Naive thymus-derived CD4-positive, alpha-beta T cell (primary cell): ENCODE measurements at regions not wholly inside any gene's neighbourhood (a gene's known extent, or its start where the extent isn't known, plus 50 kb on each side); places are given as distances from the start of the nearest gene placed in this dataset.

Experiments
- ATAC-seq: fragments of 150-1000 bp; cut with Tn5 transposase; 2 replicates; pipeline ENCODE4 v1.10.0; 2021; ENCODE audit warnings: mild to moderate bottlenecking, moderate library complexity
- CTCF ChIA-PET: fragments of 350-600 bp; sonication (Branson Sonifier 250); formaldehyde crosslinking; loops from one replicate; lab custom pipeline; 2021; ENCODE audit warnings: antibody characterized with exemption; lab: Charles Lee
- POLR2A ChIA-PET: fragments of 350-600 bp; sonication (Branson Sonifier 250); formaldehyde crosslinking; loops from one replicate; lab custom pipeline; 2021; ENCODE audit warnings: antibody characterized with exemption, inconsistent platforms; lab: Charles Lee
- DNase-seq, 9 donors: peaks; one replicate each; pipeline versions ENCODE4 v3.0.0 to v3.0.0-alpha.2; 2020 to 2022; ENCODE audit warnings: mixed read lengths in 1 of 9
- H3K27ac ChIP-seq: one replicate; pipeline ENCODE4 v1.7.0; 2013; ENCODE audit warnings: mild to moderate bottlenecking, low read depth, low read length, moderate library complexity
- H3K27me3 ChIP-seq, 2 donors: one replicate each; pipeline ENCODE4 v1.7.0; 2013; ENCODE audit warnings: low read length in 2 of 2, mild to moderate bottlenecking in 2 of 2, moderate library complexity in 2 of 2; ENCODE audit not compliant: control insufficient read depth in 2 of 2, insufficient read depth in 2 of 2
- H3K36me3 ChIP-seq, 3 experiments: 1 replicate in 2 of 3; 2 replicates in 1 of 3; pipeline ENCODE4 v1.7.0; 2013; ENCODE audit warnings: low read length in 3 of 3, mild to moderate bottlenecking in 3 of 3, moderate library complexity in 1 of 3; ENCODE audit not compliant: insufficient read depth in 3 of 3, control insufficient read depth in 2 of 3
- H3K4me1 ChIP-seq, 2 donors: one replicate each; pipeline ENCODE4 v1.7.0; 2013; ENCODE audit warnings: low read length in 2 of 2, mild to moderate bottlenecking in 2 of 2, moderate library complexity in 1 of 2; ENCODE audit not compliant: control insufficient read depth in 2 of 2, insufficient read depth in 2 of 2
- H3K4me3 ChIP-seq: 2 replicates; pipeline ENCODE4 v1.7.0; 2013; ENCODE audit warnings: mild to moderate bottlenecking, low read length
- H3K9me3 ChIP-seq, 3 experiments: 1 replicate in 2 of 3; 2 replicates in 1 of 3; pipeline ENCODE4 v1.7.0; 2013; ENCODE audit warnings: low read length in 3 of 3; ENCODE audit not compliant: control insufficient read depth in 2 of 3
- H3K27ac Mint-ChIP-seq, 9 donors: one replicate each; pipeline ENCODE4 v1.8.0; 2020 to 2022; ENCODE audit warnings: mixed read lengths in 9 of 9, mild to moderate bottlenecking in 8 of 9, moderate library complexity in 5 of 9, inconsistent platforms in 2 of 9
- H3K27me3 Mint-ChIP-seq, 5 donors: one replicate each; pipeline ENCODE4 v1.8.0; 2021 to 2022; ENCODE audit warnings: mixed read lengths in 5 of 5, mild to moderate bottlenecking in 1 of 5
- H3K36me3 Mint-ChIP-seq, 5 donors: one replicate each; pipeline ENCODE4 v1.8.0; 2020 to 2022; ENCODE audit warnings: mixed read lengths in 5 of 5, mild to moderate bottlenecking in 3 of 5, inconsistent platforms in 1 of 5
- H3K4me1 Mint-ChIP-seq, 7 donors: one replicate each; pipeline ENCODE4 v1.8.0; 2020 to 2022; ENCODE audit warnings: mixed read lengths in 7 of 7, mild to moderate bottlenecking in 3 of 7, inconsistent platforms in 1 of 7
- H3K4me3 Mint-ChIP-seq, 10 donors: one replicate each; pipeline ENCODE4 v1.8.0; 2020 to 2022; ENCODE audit warnings: mild to moderate bottlenecking in 10 of 10, mixed read lengths in 10 of 10, moderate library complexity in 6 of 10, inconsistent platforms in 2 of 10
- H3K9me3 Mint-ChIP-seq, 11 donors: one replicate each; pipeline ENCODE4 v1.8.0; 2020 to 2022; ENCODE audit warnings: mixed read lengths in 11 of 11, mild to moderate bottlenecking in 4 of 11, inconsistent platforms in 1 of 11, moderate library complexity in 1 of 11
- intact Hi-C, 2 donors: fragments of 100-400 bp; cut with micrococcal nuclease; formaldehyde crosslinking; loops; one replicate each; pipeline ENCODE4 v1.15.1; 2023

GRCh38 chr14:98731701-98732100, 540.3 kb downstream of the BCL11B start:
- CTCF ChIA-PET = no interaction called here
- Mint-ChIP-seq H3K27me3 (peaks cover 0 to 4% (median 0%) of the 10 kb centered on the region in 5 donors), H3K27ac (no peak overlapping the region)

GRCh38 chr14:98733536-98733935, 538.5 kb downstream of the BCL11B start:
- Histone ChIP-seq H3K4me1 (no peaks in the 10 kb centered on the region), H3K9me3 (no peaks in the 10 kb centered on the region), H3K4me3 (no peak overlapping the region), H3K36me3 (no peaks in the 10 kb centered on the region), H3K27me3 (no peaks in the 10 kb centered on the region), H3K27ac (no peak overlapping the region)
- H3K9me3 Mint-ChIP-seq = peaks cover 0 to 13% (median 0%) of the 10 kb centered on the region in 11 donors
- no peak overlapping the region for H3K4me3 Mint-ChIP-seq
- peaks cover 0 to 6% (median 0%) of the 10 kb centered on the region in 7 donors for H3K4me1 Mint-ChIP-seq
- H3K27ac Mint-ChIP-seq = no peak overlapping the region
- ATAC-seq = no peak
- POLR2A ChIA-PET = no interaction called here
- intact Hi-C loops = no loop called here
- no peaks in the 10 kb centered on the region for H3K27me3 Mint-ChIP-seq
- peaks cover 0 to 5% (median 0%) of the 10 kb centered on the region in 5 donors for H3K36me3 Mint-ChIP-seq
- no peak for DNase-seq
- CTCF ChIA-PET = no interaction called here

More at GRCh38 chr14:98731701-98732100, 540.3 kb downstream of the BCL11B start:
- Mint-ChIP-seq H3K4me3 (no peak overlapping the region), H3K36me3 (peaks cover 0 to 5% (median 0%) of the 10 kb centered on the region in 5 donors), H3K4me1 (peaks cover 0 to 6% (median 0%) of the 10 kb centered on the region in 7 donors), H3K9me3 (peaks cover 0 to 13% (median 0%) of the 10 kb centered on the region in 11 donors)
- Histone ChIP-seq H3K27me3 (no peaks in the 10 kb centered on the region), H3K4me3 (no peak overlapping the region), H3K27ac (no peak overlapping the region), H3K4me1 (no peaks in the 10 kb centered on the region), H3K36me3 (no peaks in the 10 kb centered on the region), H3K9me3 (no peaks in the 10 kb centered on the region)
- POLR2A ChIA-PET = no interaction called here
- no peak for DNase-seq
- intact Hi-C loops = no loop called here
- ATAC-seq = no peak

- no peak overlapping the region for H3K27ac ChIP-seq
- H3K27me3 Mint-ChIP-seq = no peaks in the 10 kb centered on the region
- peaks cover 0 to 6% (median 0%) of the 10 kb centered on the region in 7 donors for H3K4me1 Mint-ChIP-seq
- H3K27ac Mint-ChIP-seq = no peak overlapping the region
- H3K9me3 ChIP-seq = no peaks in the 10 kb centered on the region
- no peaks in the 10 kb centered on the region for H3K27me3 ChIP-seq
- H3K36me3 Mint-ChIP-seq = peaks cover 0 to 5% (median 0%) of the 10 kb centered on the region in 5 donors
- intact Hi-C loops = no loop called here
- DNase-seq (no peak), ATAC-seq (no peak)
- CTCF ChIA-PET = no interaction called here
- POLR2A ChIA-PET = no interaction called here
- no peaks in the 10 kb centered on the region for H3K4me1 ChIP-seq
- peaks cover 0 to 9% (median 0%) of the 10 kb centered on the region in 11 donors for H3K9me3 Mint-ChIP-seq
- no peaks in the 10 kb centered on the region for H3K36me3 ChIP-seq
- no peak overlapping the region for H3K4me3 ChIP-seq
- no peak overlapping the region for H3K4me3 Mint-ChIP-seq
Observed at GRCh38 chr14:98736701-98737338, 535.2 kb downstream of the BCL11B start.

- H3K4me1 Mint-ChIP-seq = peaks cover 0 to 19% (median 5%) of the 10 kb centered on the region in 7 donors
- ATAC-seq = no peak
- H3K27me3 Mint-ChIP-seq = peaks cover 0 to 6% (median 0%) of the 10 kb centered on the region in 5 donors
- no peak overlapping the region for H3K4me3 Mint-ChIP-seq
- Histone ChIP-seq H3K36me3 (no peaks in the 10 kb centered on the region), H3K27ac (no peak overlapping the region), H3K4me1 (no peaks in the 10 kb centered on the region), H3K9me3 (no peaks in the 10 kb centered on the region), H3K27me3 (no peaks in the 10 kb centered on the region), H3K4me3 (no peak overlapping the region)
- ChIA-PET POLR2A (no interaction called here), CTCF (no interaction called here)
- no peaks in the 10 kb centered on the region for H3K36me3 Mint-ChIP-seq
- H3K9me3 Mint-ChIP-seq = peaks cover 0 to 2% (median 0%) of the 10 kb centered on the region in 11 donors
- no peak for DNase-seq
- intact Hi-C loops = no loop called here
- H3K27ac Mint-ChIP-seq = no peak overlapping the region
Observed at GRCh38 chr14:98741523-98741922, 530.5 kb downstream of the BCL11B start.

- Mint-ChIP-seq H3K27me3 (peaks cover 0 to 6% (median 0%) of the 10 kb centered on the region in 5 donors), H3K36me3 (no peaks in the 10 kb centered on the region), H3K4me1 (peaks cover 0 to 19% (median 5%) of the 10 kb centered on the region in 7 donors), H3K27ac (peak overlapping the region in 1 of 9 donors; percentile 7), H3K9me3 (peaks cover 0 to 2% (median 0%) of the 10 kb centered on the region in 11 donors), H3K4me3 (no peak overlapping the region)
- Histone ChIP-seq H3K27me3 (no peaks in the 10 kb centered on the region), H3K36me3 (no peaks in the 10 kb centered on the region), H3K4me3 (no peak overlapping the region), H3K9me3 (no peaks in the 10 kb centered on the region), H3K4me1 (no peaks in the 10 kb centered on the region), H3K27ac (no peak overlapping the region)
- ChIA-PET CTCF (no interaction called here), POLR2A (interaction anchor here (0.9 kb wide), 1 partner anchor 27 kb away, joined by 3 read pairs; no protein-coding TSS in a partner anchor)
- intact Hi-C loops = no loop called here
- DNase-seq = no peak
- no peak for ATAC-seq
Observed at GRCh38 chr14:98742001-98742400, 530.0 kb downstream of the BCL11B start.

GRCh38 chr14:98743536-98743935, 528.5 kb downstream of the BCL11B start:
- Mint-ChIP-seq H3K36me3 (no peaks in the 10 kb centered on the region), H3K9me3 (no peaks in the 10 kb centered on the region), H3K27me3 (peaks cover 0 to 6% (median 1%) of the 10 kb centered on the region in 5 donors), H3K4me3 (no peak overlapping the region), H3K4me1 (peaks cover 0 to 19% (median 5%) of the 10 kb centered on the region in 7 donors), H3K27ac (no peak overlapping the region)
- Histone ChIP-seq H3K4me3 (no peak overlapping the region), H3K36me3 (no peaks in the 10 kb centered on the region), H3K9me3 (no peaks in the 10 kb centered on the region), H3K4me1 (no peaks in the 10 kb centered on the region), H3K27me3 (no peaks in the 10 kb centered on the region), H3K27ac (no peak overlapping the region)
- intact Hi-C loops = no loop called here
- ATAC-seq (no peak), DNase-seq (no peak)
- ChIA-PET POLR2A (interaction anchor here (0.6 kb wide), 1 partner anchor 471 kb away, joined by 4 read pairs; no protein-coding TSS in a partner anchor), CTCF (no interaction called here)

- H3K27me3 Mint-ChIP-seq = peaks cover 0 to 10% (median 6%) of the 10 kb centered on the region in 5 donors
- CTCF ChIA-PET = no interaction called here
- Histone ChIP-seq H3K9me3 (no peaks in the 10 kb centered on the region), H3K27ac (no peak overlapping the region), H3K4me3 (no peak overlapping the region), H3K27me3 (no peaks in the 10 kb centered on the region), H3K36me3 (no peaks in the 10 kb centered on the region), H3K4me1 (no peaks in the 10 kb centered on the region)
- intact Hi-C loops = no loop called here
- H3K4me1 Mint-ChIP-seq = peaks cover 0 to 16% (median 4%) of the 10 kb centered on the region in 7 donors
- POLR2A ChIA-PET = no interaction called here
- H3K9me3 Mint-ChIP-seq = peaks cover 0 to 4% (median 0%) of the 10 kb centered on the region in 11 donors
- peaks cover 0 to 3% (median 0%) of the 10 kb centered on the region in 5 donors for H3K36me3 Mint-ChIP-seq
- no peak overlapping the region for H3K4me3 Mint-ChIP-seq
- no peak overlapping the region for H3K27ac Mint-ChIP-seq
- DNase-seq (no peak), ATAC-seq (no peak)
Observed at GRCh38 chr14:98748966-98749365, 523.0 kb downstream of the BCL11B start.
